ENCODE measurements at regions not wholly inside any gene's neighbourhood (a gene's known extent, or its start where the extent isn't known, plus 50 kb on each side); places are given as distances from the start of the nearest gene placed in this dataset.

DNA sequence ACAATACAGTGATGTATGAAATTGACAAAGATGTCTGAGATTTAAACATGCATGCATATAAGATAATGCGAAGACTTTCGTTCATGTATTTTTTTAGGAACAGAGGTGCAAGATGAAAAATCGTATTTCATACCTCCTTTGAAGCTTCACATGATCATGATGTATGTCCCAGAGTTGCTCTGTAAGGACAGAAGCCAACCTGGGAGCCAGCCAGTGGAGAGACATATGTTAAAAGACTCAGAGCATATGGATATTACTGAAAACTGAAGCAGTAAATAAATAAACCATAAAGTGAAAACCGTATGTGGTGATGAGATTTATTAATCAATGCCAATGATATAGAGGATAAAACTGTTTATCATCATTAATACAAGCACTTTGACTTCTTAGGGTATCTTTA lies 424.4 kb upstream of the NETO1 start:
- TF ChIP-seq, protein P1, sequence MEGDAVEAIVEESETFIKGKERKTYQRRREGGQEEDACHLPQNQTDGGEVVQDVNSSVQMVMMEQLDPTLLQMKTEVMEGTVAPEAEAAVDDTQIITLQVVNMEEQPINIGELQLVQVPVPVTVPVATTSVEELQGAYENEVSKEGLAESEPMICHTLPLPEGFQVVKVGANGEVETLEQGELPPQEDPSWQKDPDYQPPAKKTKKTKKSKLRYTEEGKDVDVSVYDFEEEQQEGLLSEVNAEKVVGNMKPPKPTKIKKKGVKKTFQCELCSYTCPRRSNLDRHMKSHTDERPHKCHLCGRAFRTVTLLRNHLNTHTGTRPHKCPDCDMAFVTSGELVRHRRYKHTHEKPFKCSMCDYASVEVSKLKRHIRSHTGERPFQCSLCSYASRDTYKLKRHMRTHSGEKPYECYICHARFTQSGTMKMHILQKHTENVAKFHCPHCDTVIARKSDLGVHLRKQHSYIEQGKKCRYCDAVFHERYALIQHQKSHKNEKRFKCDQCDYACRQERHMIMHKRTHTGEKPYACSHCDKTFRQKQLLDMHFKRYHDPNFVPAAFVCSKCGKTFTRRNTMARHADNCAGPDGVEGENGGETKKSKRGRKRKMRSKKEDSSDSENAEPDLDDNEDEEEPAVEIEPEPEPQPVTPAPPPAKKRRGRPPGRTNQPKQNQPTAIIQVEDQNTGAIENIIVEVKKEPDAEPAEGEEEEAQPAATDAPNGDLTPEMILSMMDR (IDR thresholded peaks at IDR 0.05 in 2 of 3, conservative IDR thresholded peaks at IDR 0.05 in 1 of 3; ENCODE audit: borderline replicate concordance in 1 of 3, insufficient read depth in 1 of 3, low read depth in 2 of 3, low read length in 2 of 3): no peak
- TF ChIP-seq EGR1 (IDR thresholded peaks at IDR 0.05; ENCODE audit: low read depth): no peak
- no peak for TF ChIP-seq POLR2A (IDR thresholded peaks at IDR 0.05; ENCODE audit: borderline replicate concordance, extremely low read depth, insufficient read depth, insufficient read length)
- TF ChIP-seq TCF7L2 (IDR thresholded peaks at IDR 0.05; ENCODE audit: borderline replicate concordance, extremely low read depth, insufficient read depth, insufficient read length): no peak
- no peak for TF ChIP-seq POLR2AphosphoS5 (IDR thresholded peaks at IDR 0.05; ENCODE audit: low read depth, low read length)
- TF ChIP-seq EZH2 (IDR thresholded peaks at IDR 0.05): no peak
- no peak for TF ChIP-seq EZH2phosphoT487 (IDR thresholded peaks at IDR 0.05; ENCODE audit: borderline replicate concordance)
- TF ChIP-seq JUND (IDR thresholded peaks at IDR 0.05): no peak
- TF ChIP-seq, protein P2, sequence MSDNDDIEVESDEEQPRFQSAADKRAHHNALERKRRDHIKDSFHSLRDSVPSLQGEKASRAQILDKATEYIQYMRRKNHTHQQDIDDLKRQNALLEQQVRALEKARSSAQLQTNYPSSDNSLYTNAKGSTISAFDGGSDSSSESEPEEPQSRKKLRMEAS (IDR thresholded peaks at IDR 0.05): no peak
- TF ChIP-seq, protein P3, sequence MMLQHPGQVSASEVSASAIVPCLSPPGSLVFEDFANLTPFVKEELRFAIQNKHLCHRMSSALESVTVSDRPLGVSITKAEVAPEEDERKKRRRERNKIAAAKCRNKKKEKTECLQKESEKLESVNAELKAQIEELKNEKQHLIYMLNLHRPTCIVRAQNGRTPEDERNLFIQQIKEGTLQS (IDR thresholded peaks at IDR 0.05): no peak
- no peak for TF ChIP-seq SRF (IDR thresholded peaks at IDR 0.05; ENCODE audit: low read depth)
